Ovary (tissue), 3 donors: ENCODE measurements at regions not wholly inside any gene's neighbourhood (a gene's known extent, or its start where the extent isn't known, plus 50 kb on each side); places are given as distances from the start of the nearest gene placed in this dataset.

Experiments used
- CTCF ChIP-seq, 3 donors: fragments of 450-650 bp in 2 of 3; fragments of 200-600 bp in 1 of 3; IDR thresholded peaks; one replicate each; pipeline versions ENCODE4 v1.5.1 to v1.8.0; 2016 to 2022; ENCODE audit warnings: antibody characterized with exemption in 3 of 3, mild to moderate bottlenecking in 1 of 3
- POLR2A ChIP-seq: fragments of 450-650 bp; IDR thresholded peaks from one replicate; pipeline ENCODE4 v1.6.1; 2017; ENCODE audit warnings: antibody characterized with exemption, mild to moderate bottlenecking, moderate library complexity
- donor health status: DM: no; HTN: no; CAD: no.

- TF ChIP-seq POLR2A (no peak), CTCF (IDR thresholded peaks at IDR 0.05) (no peak)
These were observed 146.4 kb upstream of the PFN2 start for GRCh38 chr3:150117076-150117475.
